SHP77 treated with DMSO at 0.1 percent for 48 hours (cell line): ENCODE measurements at regions not wholly inside any gene's neighbourhood (a gene's known extent, or its start where the extent isn't known, plus 50 kb on each side); places are given as distances from the start of the nearest gene placed in this dataset.
"Not testable (repeated sequence)": the region's sequence is repeated elsewhere in the genome, so short reads cannot be mapped to it uniquely, and the experiment has no call there.

ENCODE experiments used
- DNase-seq: peaks from one replicate; lab custom pipeline; 2025; lab: John Stamatoyannopoulos, UW

GRCh38 chr2:21860907-21861306 is 737.1 kb downstream of the TDRD15 start:
- no peak for DNase-seq

- no peak for DNase-seq
Measured at GRCh38 chr2:21866316-21866715, 742.5 kb downstream of the TDRD15 start.

GRCh38 chr2:21887881-21888280 is 764.1 kb downstream of the TDRD15 start:
- no peak for DNase-seq

GRCh38 chr2:21890041-21890440 is 766.3 kb downstream of the TDRD15 start:
- DNase-seq: no peak

GRCh38 chr2:21890716-21891115 is 766.9 kb downstream of the TDRD15 start:
- no peak for DNase-seq

GRCh38 chr2:21891191-21891590 is 767.4 kb downstream of the TDRD15 start:
- DNase-seq: no peak

- no peak for DNase-seq
Measured at GRCh38 chr2:21892140-21892539, 768.4 kb downstream of the TDRD15 start.

GRCh38 chr2:21895200-21895599 is 771.4 kb downstream of the TDRD15 start:
- DNase-seq: no peak

- DNase-seq: not testable (repeated sequence)
Measured at GRCh38 chr2:21908712-21909380, 785.1 kb downstream of the TDRD15 start.

- DNase-seq: no peak
Measured at GRCh38 chr2:21910832-21911507, 787.2 kb downstream of the TDRD15 start.

GRCh38 chr2:21912405-21912804 is 788.6 kb downstream of the TDRD15 start:
- DNase-seq: no peak

- no peak for DNase-seq
Measured at GRCh38 chr2:21915201-21915600, 791.4 kb downstream of the TDRD15 start.

GRCh38 chr2:21916934-21917522 is 793.3 kb downstream of the TDRD15 start:
- no peak for DNase-seq

GRCh38 chr2:21920721-21921120 is 797.0 kb downstream of the TDRD15 start:
- no peak for DNase-seq

GRCh38 chr2:21924640-21925285 is 801.0 kb downstream of the TDRD15 start:
- DNase-seq: no peak

GRCh38 chr2:21928292-21928691 is 804.5 kb downstream of the TDRD15 start:
- DNase-seq: no peak

- no peak for DNase-seq
Measured at GRCh38 chr2:21930226-21930625, 806.5 kb downstream of the TDRD15 start.

GRCh38 chr2:21939967-21940366 is 816.2 kb downstream of the TDRD15 start:
- no peak for DNase-seq

- DNase-seq: no peak
Measured at GRCh38 chr2:21944536-21944935, 820.8 kb downstream of the TDRD15 start.

GRCh38 chr2:21945658-21946057 is 821.9 kb downstream of the TDRD15 start:
- no peak for DNase-seq

- DNase-seq: no peak
Measured at GRCh38 chr2:21947046-21947445, 823.3 kb downstream of the TDRD15 start.

- DNase-seq: no peak
Measured at GRCh38 chr2:21966139-21966538, 842.4 kb downstream of the TDRD15 start.

GRCh38 chr2:21970971-21971370 is 847.2 kb downstream of the TDRD15 start:
- no peak for DNase-seq
